ENCODE measurements at regions not wholly inside any gene's neighbourhood (a gene's known extent, or its start where the extent isn't known, plus 50 kb on each side); places are given as distances from the start of the nearest gene placed in this dataset.

GRCh38 chr5:9927106-9927505 lies 297.0 kb upstream of the TAS2R1 start:
- H3K27ac ChIP-seq = no peak overlapping the region
- no peaks in the 10 kb centered on the region for H3K36me3 ChIP-seq (replicated peaks; ENCODE audit: insufficient read depth, low read depth)
- 35% methylated on average over 1 of the region's 1 CpG for WGBS (ENCODE audit: low lambda C conversion rate, missing lambda C conversion rate)
- H3K79me2 ChIP-seq = no peaks in the 10 kb centered on the region
- H3K9me2 ChIP-seq (replicated peaks; ENCODE audit: insufficient read depth) = no peaks in the 10 kb centered on the region
- H4K20me1 ChIP-seq (ENCODE audit: insufficient read depth, poor library complexity, severe bottlenecking) = no peaks in the 10 kb centered on the region
- no peaks in the 10 kb centered on the region for H3K27me3 ChIP-seq
- TF ChIP-seq EZH2 (IDR thresholded peaks at IDR 0.05; ENCODE audit: borderline replicate concordance) (no peak), EZH2phosphoT487 (IDR thresholded peaks at IDR 0.05; ENCODE audit: low read depth, severe bottlenecking, unreplicated experiment) (no peak)
- TF ChIP-seq, protein P1, sequence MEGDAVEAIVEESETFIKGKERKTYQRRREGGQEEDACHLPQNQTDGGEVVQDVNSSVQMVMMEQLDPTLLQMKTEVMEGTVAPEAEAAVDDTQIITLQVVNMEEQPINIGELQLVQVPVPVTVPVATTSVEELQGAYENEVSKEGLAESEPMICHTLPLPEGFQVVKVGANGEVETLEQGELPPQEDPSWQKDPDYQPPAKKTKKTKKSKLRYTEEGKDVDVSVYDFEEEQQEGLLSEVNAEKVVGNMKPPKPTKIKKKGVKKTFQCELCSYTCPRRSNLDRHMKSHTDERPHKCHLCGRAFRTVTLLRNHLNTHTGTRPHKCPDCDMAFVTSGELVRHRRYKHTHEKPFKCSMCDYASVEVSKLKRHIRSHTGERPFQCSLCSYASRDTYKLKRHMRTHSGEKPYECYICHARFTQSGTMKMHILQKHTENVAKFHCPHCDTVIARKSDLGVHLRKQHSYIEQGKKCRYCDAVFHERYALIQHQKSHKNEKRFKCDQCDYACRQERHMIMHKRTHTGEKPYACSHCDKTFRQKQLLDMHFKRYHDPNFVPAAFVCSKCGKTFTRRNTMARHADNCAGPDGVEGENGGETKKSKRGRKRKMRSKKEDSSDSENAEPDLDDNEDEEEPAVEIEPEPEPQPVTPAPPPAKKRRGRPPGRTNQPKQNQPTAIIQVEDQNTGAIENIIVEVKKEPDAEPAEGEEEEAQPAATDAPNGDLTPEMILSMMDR (IDR thresholded peaks at IDR 0.05; ENCODE audit: poor library complexity) = no peak
- H3K4me2 ChIP-seq = no peak overlapping the region
- H2AFZ ChIP-seq = no peak overlapping the region
- no peaks in the 10 kb centered on the region for H3K9me3 ChIP-seq (ENCODE audit: low read depth)
- no peak overlapping the region for H3K4me3 ChIP-seq
- no peaks in the 10 kb centered on the region for H3K4me1 ChIP-seq (ENCODE audit: insufficient read depth)
- no peak for DNase-seq (ENCODE audit: low spot score)

DNA sequence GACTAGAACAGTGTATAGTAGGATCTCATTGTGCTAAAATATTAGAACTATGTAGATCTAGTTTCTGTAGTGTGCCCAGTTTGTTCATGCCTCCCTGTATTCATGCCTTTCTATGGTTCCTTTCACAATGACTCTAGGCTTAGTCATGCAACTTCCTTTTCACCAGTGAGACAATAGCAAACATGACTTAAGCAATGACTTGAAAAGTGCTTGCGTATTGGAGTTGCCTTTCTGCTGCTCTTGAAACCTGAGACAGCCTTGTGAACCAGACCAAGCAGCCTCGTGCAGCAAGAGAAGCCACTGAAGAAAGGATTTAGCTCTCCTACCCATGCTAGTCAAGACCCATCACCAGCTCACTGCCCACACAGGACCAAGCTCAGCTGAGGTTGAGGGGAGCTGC lies 294.5 kb upstream of the TAS2R1 start:
- Histone ChIP-seq H3K36me3 (replicated peaks; ENCODE audit: insufficient read depth, low read depth) (no peaks in the 10 kb centered on the region), H2AFZ (no peak overlapping the region), H3K9me2 (replicated peaks; ENCODE audit: insufficient read depth) (no peaks in the 10 kb centered on the region), H3K27me3 (no peaks in the 10 kb centered on the region), H3K27ac (no peak overlapping the region), H4K20me1 (ENCODE audit: insufficient read depth, poor library complexity, severe bottlenecking) (no peaks in the 10 kb centered on the region), H3K79me2 (no peaks in the 10 kb centered on the region), H3K9me3 (ENCODE audit: low read depth) (no peaks in the 10 kb centered on the region), H3K4me1 (ENCODE audit: insufficient read depth) (no peaks in the 10 kb centered on the region), H3K4me3 (no peak overlapping the region), H3K4me2 (no peak overlapping the region)
- DNase-seq (ENCODE audit: low spot score) = no peak
- WGBS (ENCODE audit: low lambda C conversion rate, missing lambda C conversion rate) = 74% methylated on average over 2 of the region's 2 CpGs
- no peak for TF ChIP-seq EZH2 (IDR thresholded peaks at IDR 0.05; ENCODE audit: borderline replicate concordance)

- Histone ChIP-seq H3K9me2 (replicated peaks; ENCODE audit: insufficient read depth) (no peaks in the 10 kb centered on the region), H3K27ac (no peak overlapping the region), H3K79me2 (no peaks in the 10 kb centered on the region), H3K36me3 (replicated peaks; ENCODE audit: insufficient read depth, low read depth) (no peaks in the 10 kb centered on the region), H3K27me3 (no peaks in the 10 kb centered on the region), H3K4me3 (no peak overlapping the region), H3K9me3 (ENCODE audit: low read depth) (no peaks in the 10 kb centered on the region), H3K4me2 (no peak overlapping the region), H2AFZ (no peak overlapping the region), H3K4me1 (ENCODE audit: insufficient read depth) (no peaks in the 10 kb centered on the region), H4K20me1 (ENCODE audit: insufficient read depth, poor library complexity, severe bottlenecking) (no peaks in the 10 kb centered on the region)
- TF ChIP-seq EZH2 (IDR thresholded peaks at IDR 0.05; ENCODE audit: borderline replicate concordance) (no peak), EZH2phosphoT487 (IDR thresholded peaks at IDR 0.05; ENCODE audit: low read depth, severe bottlenecking, unreplicated experiment) (no peak)
- TF ChIP-seq, protein P1 (IDR thresholded peaks at IDR 0.05; ENCODE audit: poor library complexity) = no peak
- DNase-seq (ENCODE audit: low spot score) = no peak
Measured at GRCh38 chr5:9922719-9923118, 292.6 kb upstream of the TAS2R1 start.

GRCh38 chr5:9920697-9921096 lies 290.5 kb upstream of the TAS2R1 start:
- WGBS (ENCODE audit: low lambda C conversion rate, missing lambda C conversion rate) = 87% methylated on average over 8 of the region's 8 CpGs
- Histone ChIP-seq H3K9me2 (replicated peaks; ENCODE audit: insufficient read depth) (no peaks in the 10 kb centered on the region), H3K79me2 (no peaks in the 10 kb centered on the region), H3K4me3 (no peak overlapping the region), H2AFZ (no peak overlapping the region), H3K4me2 (no peak overlapping the region), H3K9me3 (ENCODE audit: low read depth) (no peaks in the 10 kb centered on the region), H3K27me3 (no peaks in the 10 kb centered on the region), H4K20me1 (ENCODE audit: insufficient read depth, poor library complexity, severe bottlenecking) (no peaks in the 10 kb centered on the region), H3K27ac (no peak overlapping the region), H3K36me3 (replicated peaks; ENCODE audit: insufficient read depth, low read depth) (no peaks in the 10 kb centered on the region), H3K4me1 (ENCODE audit: insufficient read depth) (no peaks in the 10 kb centered on the region)
- no peak for TF ChIP-seq EZH2phosphoT487 (IDR thresholded peaks at IDR 0.05; ENCODE audit: low read depth, severe bottlenecking, unreplicated experiment)
- TF ChIP-seq, protein P1 (IDR thresholded peaks at IDR 0.05; ENCODE audit: poor library complexity) = no peak
- TF ChIP-seq EZH2 (IDR thresholded peaks at IDR 0.05; ENCODE audit: borderline replicate concordance) = no peak
- DNase-seq (ENCODE audit: low spot score) = no peak

All from hepatocyte (in vitro differentiated cells).